ENCODE measurements at regions not wholly inside any gene's neighbourhood (a gene's known extent, or its start where the extent isn't known, plus 50 kb on each side); places are given as distances from the start of the nearest gene placed in this dataset.

DNA sequence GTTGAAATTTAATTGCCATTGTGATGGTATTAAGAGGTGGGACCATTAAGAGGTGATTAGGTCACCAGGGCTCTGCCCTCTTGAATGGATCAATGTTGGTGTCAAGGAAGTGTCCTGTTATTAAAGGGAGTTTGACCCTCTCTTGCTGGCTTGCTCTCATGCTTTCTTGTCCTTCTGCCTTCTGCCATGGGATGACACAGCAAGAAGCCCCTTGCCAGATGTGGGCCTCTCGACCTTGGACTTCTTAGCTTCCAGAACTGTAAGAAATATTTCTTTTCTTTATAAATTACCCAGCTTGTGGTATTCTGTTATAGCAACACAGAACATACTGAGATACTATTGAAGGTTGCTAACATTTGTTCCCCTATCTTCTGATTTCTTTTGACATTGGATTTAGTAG lies 157.0 kb downstream of the MDFIC start:
- Histone ChIP-seq H3K4me3 (no peak overlapping the region), H3K27me3 (ENCODE audit: insufficient read depth in 3 of 3, low read length in 2 of 3) (peaks cover 0 to 1% (median 0%) of the 10 kb centered on the region in 3 donors), H3K36me3 (ENCODE audit: insufficient read depth in 1 of 2, low read depth in 1 of 2) (no peaks in the 10 kb centered on the region), H3K27ac (no peak overlapping the region), H3K9me3 (no peaks in the 10 kb centered on the region), H3K4me1 (no peaks in the 10 kb centered on the region)
- ATAC-seq (no peak), DNase-seq (no peak)
- WGBS, 3 donors: 70 to 83% (median 79%) methylated on average over 1 of the region's 1 CpG
- intact Hi-C loops (cut with DNase I): loop anchor here in 1 of 2 donors (5.0 kb wide), 1 partner anchor 422 kb away; no protein-coding TSS in a partner anchor
- TF ChIP-seq, protein P1, sequence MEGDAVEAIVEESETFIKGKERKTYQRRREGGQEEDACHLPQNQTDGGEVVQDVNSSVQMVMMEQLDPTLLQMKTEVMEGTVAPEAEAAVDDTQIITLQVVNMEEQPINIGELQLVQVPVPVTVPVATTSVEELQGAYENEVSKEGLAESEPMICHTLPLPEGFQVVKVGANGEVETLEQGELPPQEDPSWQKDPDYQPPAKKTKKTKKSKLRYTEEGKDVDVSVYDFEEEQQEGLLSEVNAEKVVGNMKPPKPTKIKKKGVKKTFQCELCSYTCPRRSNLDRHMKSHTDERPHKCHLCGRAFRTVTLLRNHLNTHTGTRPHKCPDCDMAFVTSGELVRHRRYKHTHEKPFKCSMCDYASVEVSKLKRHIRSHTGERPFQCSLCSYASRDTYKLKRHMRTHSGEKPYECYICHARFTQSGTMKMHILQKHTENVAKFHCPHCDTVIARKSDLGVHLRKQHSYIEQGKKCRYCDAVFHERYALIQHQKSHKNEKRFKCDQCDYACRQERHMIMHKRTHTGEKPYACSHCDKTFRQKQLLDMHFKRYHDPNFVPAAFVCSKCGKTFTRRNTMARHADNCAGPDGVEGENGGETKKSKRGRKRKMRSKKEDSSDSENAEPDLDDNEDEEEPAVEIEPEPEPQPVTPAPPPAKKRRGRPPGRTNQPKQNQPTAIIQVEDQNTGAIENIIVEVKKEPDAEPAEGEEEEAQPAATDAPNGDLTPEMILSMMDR (IDR thresholded peaks at IDR 0.05): no peak

DNA sequence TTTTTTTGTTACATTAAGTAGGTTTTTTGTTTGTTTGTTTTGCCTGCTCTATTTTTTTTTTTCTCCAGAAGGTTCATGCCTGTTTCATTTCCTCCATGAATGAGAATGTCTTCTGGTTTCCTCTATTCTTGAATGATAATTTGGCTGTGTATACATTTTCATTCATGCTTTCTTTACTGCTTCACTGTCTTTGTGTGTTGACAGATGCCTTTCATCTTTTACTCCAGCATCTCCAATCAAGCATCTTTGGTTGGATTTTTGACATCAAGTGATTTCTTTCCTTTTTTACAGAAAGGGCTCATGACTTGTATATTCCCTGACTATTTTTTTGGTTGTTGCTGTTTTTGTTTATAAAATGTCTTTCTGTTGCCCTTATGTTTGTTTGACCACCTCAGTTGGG lies 156.5 kb downstream of the MDFIC start:
- TF ChIP-seq, protein P1 (IDR thresholded peaks at IDR 0.05): no peak
- DNase-seq (no peak), ATAC-seq (no peak)
- H3K27ac ChIP-seq: no peak overlapping the region
- no peaks in the 10 kb centered on the region for H3K36me3 ChIP-seq (ENCODE audit: insufficient read depth in 1 of 2, low read depth in 1 of 2)
- H3K4me1 ChIP-seq: no peaks in the 10 kb centered on the region
- intact Hi-C loops (cut with DNase I): loop anchor here in 1 of 2 donors (5.0 kb wide), 1 partner anchor 421 kb away; no protein-coding TSS in a partner anchor
- no peaks in the 10 kb centered on the region for H3K9me3 ChIP-seq
- H3K27me3 ChIP-seq (ENCODE audit: insufficient read depth in 3 of 3, low read length in 2 of 3): no peaks in the 10 kb centered on the region
- H3K4me3 ChIP-seq: no peak overlapping the region

DNA sequence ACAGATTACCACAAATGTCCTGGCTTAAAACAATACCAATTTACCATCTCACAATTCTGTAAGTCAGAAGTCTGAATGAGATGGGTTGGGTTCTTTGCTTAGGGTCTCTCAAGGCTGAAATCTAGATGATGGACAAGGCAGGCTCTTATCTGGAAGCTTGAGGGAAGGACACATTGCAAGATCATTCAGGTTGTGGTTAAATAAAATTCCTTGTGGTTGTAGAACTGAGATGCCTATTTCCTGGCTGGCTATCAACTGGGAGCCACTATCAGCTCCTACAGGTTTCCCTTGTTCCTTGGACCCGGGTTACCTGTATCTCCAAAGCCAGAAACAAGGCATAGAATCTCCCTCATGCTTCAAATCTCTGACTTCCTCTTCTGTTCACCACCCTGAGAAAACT lies 148.4 kb downstream of the MDFIC start:
- ATAC-seq: no peak
- H3K9me3 ChIP-seq: no peaks in the 10 kb centered on the region
- H3K27ac ChIP-seq: no peak overlapping the region
- intact Hi-C loops (cut with DNase I): no loop called here
- H3K4me3 ChIP-seq: no peak overlapping the region
- TF ChIP-seq, protein P1 (IDR thresholded peaks at IDR 0.05): no peak
- no peaks in the 10 kb centered on the region for H3K27me3 ChIP-seq (ENCODE audit: insufficient read depth in 3 of 3, low read length in 2 of 3)
- DNase-seq: no peak
- H3K4me1 ChIP-seq: no peaks in the 10 kb centered on the region
- 90 to 100% (median 90%) methylated on average over 1 of the region's 1 CpG for WGBS, 3 donors
- no peaks in the 10 kb centered on the region for H3K36me3 ChIP-seq (ENCODE audit: insufficient read depth in 1 of 2, low read depth in 1 of 2)
